SK-N-DZ (cell line): ENCODE measurements at regions not wholly inside any gene's neighbourhood (a gene's known extent, or its start where the extent isn't known, plus 50 kb on each side); places are given as distances from the start of the nearest gene placed in this dataset.

ENCODE experiments used
- DNase-seq: peaks from one replicate; pipeline ENCODE4 v3.0.0-alpha.2; 2015; ENCODE audit warnings: low spot score

DNA sequence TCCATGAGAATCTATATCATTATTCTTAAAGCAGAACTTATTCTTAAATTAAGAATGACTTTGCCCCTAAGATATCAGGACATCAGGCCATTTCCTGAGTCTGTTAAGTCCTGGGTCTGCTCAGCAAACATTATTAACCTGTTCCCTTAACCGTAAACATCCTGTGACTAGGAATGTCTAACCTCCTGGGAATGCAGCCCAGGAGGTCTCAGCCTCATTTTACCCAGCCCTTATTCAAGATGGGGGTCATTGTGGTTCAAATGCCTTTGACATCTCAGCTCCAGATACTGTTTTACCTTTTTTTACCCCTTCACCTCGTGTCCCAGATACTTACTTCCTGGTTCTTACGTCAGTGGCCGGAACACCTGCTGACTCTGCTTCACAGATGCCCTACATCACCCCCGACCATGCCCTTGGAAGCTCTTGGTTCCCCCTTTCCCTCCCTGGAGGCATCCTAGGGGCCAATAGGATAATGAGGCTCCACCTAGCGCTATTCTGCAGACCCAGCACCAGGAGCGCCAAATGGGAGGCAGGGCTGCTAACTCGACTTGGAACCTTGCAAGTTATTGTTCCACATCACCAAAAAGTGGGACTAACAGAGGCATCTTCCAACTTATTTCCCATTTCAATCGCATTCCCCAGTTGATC lies 182.5 kb downstream of the MED10 start:
- DNase-seq = no peak

DNA sequence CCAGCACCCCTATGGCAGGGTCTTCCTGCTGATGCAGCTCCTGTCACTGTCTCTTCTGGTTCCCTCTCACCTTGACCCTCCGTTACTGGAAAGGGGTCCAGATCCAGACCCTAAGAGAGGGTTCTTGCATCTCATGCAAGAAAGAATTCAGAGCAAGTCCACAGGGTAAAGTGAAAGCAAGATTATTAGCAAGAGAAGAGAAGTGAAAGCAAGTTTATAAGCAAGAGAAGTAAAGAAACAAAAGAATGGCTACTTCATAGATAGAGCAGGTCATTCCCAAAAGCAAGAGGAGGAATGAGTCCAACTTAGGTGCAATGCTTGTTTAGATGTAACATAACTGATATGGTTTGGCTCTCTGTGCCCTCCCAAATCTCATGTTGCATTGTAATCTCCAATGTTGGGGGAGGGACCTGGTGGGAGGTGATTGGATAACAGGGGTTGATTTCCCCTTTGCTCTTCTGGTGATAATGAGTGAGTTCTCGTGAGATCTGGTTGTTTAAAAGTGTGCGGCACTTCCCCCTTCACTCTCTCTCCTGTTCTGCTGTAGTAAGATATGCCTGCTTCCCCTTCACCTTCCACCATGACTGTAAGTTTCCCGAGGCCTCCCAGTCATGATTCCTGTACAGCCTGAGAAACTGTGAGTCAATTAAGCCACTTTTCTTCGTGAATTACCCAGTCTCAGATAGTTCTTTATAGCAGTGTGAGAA lies 183.3 kb downstream of the MED10 start:
- DNase-seq = no peak

DNA sequence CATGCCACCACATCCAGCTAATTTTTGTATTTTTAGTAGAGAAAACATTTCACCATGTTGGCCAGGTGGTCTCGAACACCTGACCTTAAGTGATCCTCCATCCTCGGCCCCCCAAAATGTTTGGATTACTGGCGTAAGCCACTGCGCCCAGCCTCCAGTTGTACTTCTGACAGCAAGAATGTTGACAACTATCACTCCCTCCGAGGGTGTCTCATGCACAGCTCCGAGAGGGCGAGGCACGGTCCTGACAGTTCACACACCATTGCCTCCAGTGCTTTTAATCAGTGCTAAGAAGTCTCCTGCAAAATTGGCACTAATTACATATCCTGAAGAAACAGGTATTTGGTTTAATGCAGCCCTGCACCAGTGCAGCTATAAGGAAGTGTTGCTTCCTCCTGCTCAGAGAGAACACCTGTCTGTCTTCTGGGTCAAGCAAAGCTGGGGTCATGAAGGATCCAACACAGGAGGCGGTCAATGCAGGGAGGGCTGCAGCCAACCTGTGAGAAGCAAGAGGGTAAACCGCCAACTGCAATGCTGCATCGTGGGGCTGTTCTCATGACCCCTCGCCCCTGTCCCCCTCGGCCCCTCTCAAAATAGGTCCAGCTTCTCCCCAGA lies 184.0 kb downstream of the MED10 start:
- DNase-seq = no peak

GRCh38 chr5:6193310-6193709 lies 185.0 kb downstream of the MED10 start:
- no peak for DNase-seq

DNA sequence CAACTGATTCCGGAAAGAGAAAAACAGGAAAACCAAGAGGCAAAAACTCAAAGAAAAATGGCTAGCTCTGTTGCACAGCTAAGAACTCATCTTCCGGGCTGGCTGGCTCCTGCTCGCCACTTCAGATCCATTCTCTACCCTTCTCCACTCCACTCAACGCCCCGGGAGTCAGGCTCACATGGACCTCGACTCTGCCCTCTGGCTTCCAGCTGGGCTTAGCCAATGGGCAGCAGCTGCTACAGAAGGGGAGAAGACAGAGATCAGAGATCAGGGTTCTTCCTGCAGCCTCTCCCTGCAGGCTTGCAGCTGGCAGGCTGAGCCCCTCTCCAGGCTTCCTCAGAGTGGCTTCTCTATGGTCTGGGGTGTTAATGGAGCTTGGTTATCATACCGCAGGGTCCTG lies 187.5 kb downstream of the MED10 start:
- no peak for DNase-seq

GRCh38 chr5:6188976-6189375 lies 189.4 kb downstream of the MED10 start:
- no peak for DNase-seq

DNA sequence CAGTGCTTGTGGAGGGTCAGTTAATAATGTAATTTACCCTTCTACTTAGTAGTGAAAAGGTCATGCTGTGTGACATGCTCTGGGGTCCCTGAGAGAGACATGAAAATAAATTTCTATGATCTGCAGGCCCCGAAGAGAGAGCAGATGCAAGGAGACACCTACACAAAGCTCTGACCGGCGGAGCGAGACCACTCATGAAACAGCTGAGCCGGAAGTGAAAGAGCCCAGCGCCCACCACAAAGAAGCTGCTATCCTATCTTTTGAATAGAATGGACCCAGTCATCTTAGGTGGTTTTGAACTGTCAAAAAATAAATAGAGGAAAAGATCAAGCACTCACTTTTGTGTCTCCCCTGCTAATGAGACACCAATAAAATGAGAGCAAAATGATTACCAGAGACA lies 190.0 kb downstream of the MED10 start:
- DNase-seq = no peak

DNA sequence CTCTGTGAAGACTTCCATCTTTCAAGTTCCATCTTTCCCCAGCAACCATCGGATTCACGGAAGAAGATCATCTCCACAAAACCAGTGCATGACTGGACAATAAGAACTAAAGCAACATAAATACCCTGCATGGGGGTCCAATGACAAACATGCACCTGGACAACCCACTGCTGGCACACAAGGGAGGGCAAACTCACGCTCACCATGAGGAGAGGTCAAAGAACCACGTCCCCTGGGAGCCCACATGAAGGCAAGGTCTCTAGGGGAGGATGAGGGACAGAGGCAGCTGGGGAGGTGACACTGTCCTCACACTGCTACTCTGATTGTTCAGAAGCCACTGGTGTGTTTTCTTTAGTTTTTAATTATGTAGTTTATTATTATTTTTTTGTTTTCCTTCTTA lies 190.8 kb downstream of the MED10 start:
- DNase-seq = no peak

- DNase-seq = no peak
Measured at GRCh38 chr5:6185574-6185973, 192.8 kb downstream of the MED10 start.

GRCh38 chr5:6184481-6184880 lies 193.9 kb downstream of the MED10 start:
- no peak for DNase-seq

- DNase-seq = no peak
Measured at GRCh38 chr5:6183391-6184390, 194.7 kb downstream of the MED10 start.

- DNase-seq = no peak
Measured at GRCh38 chr5:6182271-6182815, 196.0 kb downstream of the MED10 start.

DNA sequence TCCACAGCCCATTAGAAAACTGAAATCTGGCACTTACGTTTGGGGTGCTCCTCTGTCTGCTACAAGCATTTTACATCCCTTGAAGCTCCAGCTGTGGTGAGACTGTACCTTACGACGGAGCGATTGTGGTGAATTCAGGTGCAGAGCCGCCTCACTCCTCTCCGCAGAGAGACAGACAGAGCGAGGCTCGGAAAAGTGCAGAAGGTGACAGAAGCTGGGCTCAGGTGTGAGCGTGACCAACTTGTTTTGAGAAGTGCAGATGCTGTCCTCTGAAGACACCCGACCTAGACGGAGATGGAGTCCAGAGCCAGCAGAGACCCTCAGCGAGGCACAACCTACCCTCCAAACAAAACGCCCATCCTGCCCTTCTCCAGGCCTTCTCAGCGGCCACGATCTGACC lies 196.5 kb downstream of the MED10 start:
- DNase-seq = no peak

DNA sequence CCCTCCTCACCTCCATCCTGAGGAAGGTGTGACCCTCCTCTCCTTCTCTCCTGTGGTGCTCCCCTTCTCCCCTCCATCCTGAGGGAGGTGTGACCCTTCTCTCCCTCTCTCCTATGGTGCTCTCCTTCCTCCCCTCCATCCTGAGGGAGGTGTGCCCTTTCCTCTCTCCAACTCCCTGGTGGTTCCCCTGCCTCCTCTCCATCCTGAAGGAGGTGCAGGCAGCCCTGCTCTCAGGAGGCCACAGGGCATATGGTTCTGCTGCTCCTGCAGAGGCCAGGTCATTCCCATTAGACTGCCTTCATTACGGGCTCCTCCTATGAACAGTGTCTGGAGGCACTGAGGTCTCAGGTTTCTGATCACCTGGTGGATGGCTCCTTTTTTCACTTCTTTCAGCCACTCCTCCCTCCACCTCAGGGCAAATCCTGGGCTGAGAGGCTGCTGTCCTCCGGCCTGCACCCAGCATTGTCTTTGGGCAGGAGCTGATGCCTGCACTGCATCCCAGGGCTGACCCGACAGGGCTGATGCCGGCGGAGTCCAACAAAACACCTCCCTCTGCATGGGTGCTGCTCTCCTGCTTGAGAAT lies 197.1 kb downstream of the MED10 start:
- DNase-seq = no peak

- DNase-seq = no peak
Measured at GRCh38 chr5:6180231-6180872, 198.0 kb downstream of the MED10 start.

GRCh38 chr5:6178846-6179532 lies 199.4 kb downstream of the MED10 start:
- no peak for DNase-seq

DNA sequence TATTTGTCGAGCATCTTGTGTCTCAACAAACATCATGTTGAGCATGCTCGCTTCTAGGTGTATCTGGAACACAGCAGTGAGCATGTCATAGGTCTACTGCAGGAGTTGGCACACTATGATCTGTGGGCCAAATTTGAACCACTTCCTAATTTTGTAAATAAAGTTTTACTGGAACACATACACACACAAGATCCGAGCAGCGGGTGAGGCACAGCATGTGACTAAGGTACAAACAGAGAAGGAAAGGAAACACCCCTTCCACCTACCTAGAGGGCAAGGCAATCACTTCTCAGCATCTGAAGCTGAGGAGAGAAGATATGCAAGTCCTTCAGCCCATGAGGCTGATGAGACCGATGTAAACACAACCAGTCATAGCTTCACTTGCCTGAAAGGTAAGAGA lies 200.4 kb downstream of the MED10 start:
- DNase-seq = no peak

GRCh38 chr5:6176102-6176693 lies 202.1 kb downstream of the MED10 start:
- no peak for DNase-seq

DNA sequence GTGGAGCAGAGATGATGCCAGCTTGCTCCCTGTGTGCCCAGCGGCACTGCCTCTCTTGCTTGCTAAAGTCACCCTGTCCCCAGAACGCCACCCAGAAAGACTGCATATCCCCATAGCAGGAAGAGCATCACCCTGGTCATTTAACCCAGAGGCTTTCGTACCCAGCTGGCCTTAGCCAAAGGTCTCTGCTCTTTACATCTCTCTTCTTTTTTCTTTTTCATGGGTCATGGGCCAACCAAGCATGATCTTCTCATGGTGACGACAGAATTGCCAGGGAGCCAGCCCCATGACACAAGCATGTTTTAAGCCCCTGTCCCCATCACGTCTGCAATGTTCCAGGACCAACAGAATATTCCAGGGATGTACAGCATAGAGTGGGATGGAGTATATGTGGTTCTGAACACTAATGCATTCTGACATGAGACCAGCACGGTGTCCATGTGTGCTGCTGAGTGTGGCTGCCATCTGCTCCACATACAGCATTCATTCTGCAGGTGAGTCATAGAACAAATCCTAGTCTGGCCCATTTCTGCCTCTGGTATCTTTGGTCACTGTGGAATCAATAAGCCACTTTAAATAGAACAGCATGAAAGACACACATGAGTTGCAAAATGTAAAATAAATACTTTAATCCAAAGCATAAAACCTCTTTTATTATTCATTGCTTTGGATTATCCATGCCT lies 203.0 kb downstream of the MED10 start:
- DNase-seq = no peak
